Left lung (tissue), 4 donors: ENCODE measurements at regions not wholly inside any gene's neighbourhood (a gene's known extent, or its start where the extent isn't known, plus 50 kb on each side); places are given as distances from the start of the nearest gene placed in this dataset.

ENCODE experiments used
- ATAC-seq: fragments of 200-7000 bp; cut with Tn5 transposase; one replicate; pipeline ENCODE4 v1.9.1; 2020; ENCODE audit warnings: moderate library complexity
- DNase-seq, 4 donors: peaks; one replicate each; pipeline ENCODE4 v3.0.0-alpha.2; 2013 to 2020
- H3K27ac ChIP-seq, 2 donors: fragments of 200-600 bp; sonication (generic) in 1 of 2; one replicate each; pipeline versions ENCODE4 v1.5.0 to v1.8.0; 2020 to 2021
- H3K27me3 ChIP-seq, 2 donors: fragments of 200-600 bp; sonication (generic) in 1 of 2; one replicate each; pipeline versions ENCODE4 v1.5.0 to v1.8.0; 2020 to 2021
- H3K36me3 ChIP-seq, 2 donors: fragments of 200-600 bp; sonication (generic) in 1 of 2; one replicate each; pipeline versions ENCODE4 v1.5.0 to v1.8.0; 2020 to 2021
- H3K4me1 ChIP-seq, 2 donors: fragments of 200-600 bp; one replicate each; pipeline ENCODE4 v1.8.0; 2021
- H3K4me3 ChIP-seq, 2 donors: fragments of 200-600 bp; sonication (generic) in 1 of 2; one replicate each; pipeline versions ENCODE4 v1.5.0 to v1.8.0; 2020 to 2021; ENCODE audit warnings: mild to moderate bottlenecking in 1 of 2
- H3K9me3 ChIP-seq, 2 donors: fragments of 200-600 bp; sonication (generic) in 1 of 2; one replicate each; pipeline versions ENCODE4 v1.5.0 to v1.8.0; 2020 to 2021
- CTCF ChIP-seq, 2 donors: fragments of 200-600 bp; sonication (generic) in 1 of 2; IDR thresholded peaks; one replicate each; pipeline versions ENCODE4 v1.5.0 to v1.8.0; 2021; ENCODE audit warnings: antibody characterized with exemption in 2 of 2
- intact Hi-C, 2 donors: fragments of 100-400 bp; cut with DNase I; formaldehyde crosslinking; loops; one replicate each; pipeline versions ENCODE4 v1.11.2 to v1.14.2; 2022
- donor health status: DM: no; HTN: yes; CAD: no.
- donor health status: DM: no; HTN: no; CAD: no.

DNA sequence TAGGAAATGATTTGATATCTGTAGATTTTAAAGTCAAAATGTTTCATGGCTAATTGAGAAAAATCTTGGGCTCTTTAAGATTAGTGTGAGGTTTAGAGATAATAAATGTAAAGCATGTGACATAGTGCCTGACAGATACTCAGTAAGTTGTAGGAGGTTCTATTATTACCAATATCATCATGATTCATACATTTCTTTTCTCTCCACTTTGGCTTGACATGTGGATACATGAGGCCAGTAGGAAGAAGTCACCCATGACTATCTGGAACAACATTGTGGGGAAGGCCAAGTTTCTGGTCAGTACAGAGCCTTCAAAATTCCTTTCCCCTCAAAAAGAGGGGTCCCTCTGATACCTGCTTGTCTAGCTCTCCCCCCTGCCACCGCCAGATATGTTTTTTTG, 91.2 kb upstream of the SORBS2 start:
- intact Hi-C loops, result no loop called here
- H3K36me3 ChIP-seq, result no peaks in the 10 kb centered on the region
- H3K4me1 ChIP-seq, result no peaks in the 10 kb centered on the region
- H3K27ac ChIP-seq, result no peak overlapping the region
- no peak for TF ChIP-seq CTCF (IDR thresholded peaks at IDR 0.05)
- no peak overlapping the region for H3K4me3 ChIP-seq
- H3K9me3 ChIP-seq, result no peaks in the 10 kb centered on the region
- no peak for ATAC-seq
- no peak for DNase-seq
- H3K27me3 ChIP-seq, result no peaks in the 10 kb centered on the region

- intact Hi-C loops, result no loop called here
- ATAC-seq, result no peak
- no peak for TF ChIP-seq CTCF (IDR thresholded peaks at IDR 0.05)
These were observed 92.4 kb upstream of the SORBS2 start for GRCh38 chr4:185904381-185904780.

GRCh38 chr4:185909972-185910371, 98.0 kb upstream of the SORBS2 start:
- H3K4me1 ChIP-seq, result no peaks in the 10 kb centered on the region
- ATAC-seq, result no peak
- intact Hi-C loops, result no loop called here

More at GRCh38 chr4:185904381-185904780, 92.4 kb upstream of the SORBS2 start:
- Histone ChIP-seq H3K36me3 (no peaks in the 10 kb centered on the region), H3K27me3 (no peaks in the 10 kb centered on the region), H3K27ac (no peak overlapping the region), H3K9me3 (no peaks in the 10 kb centered on the region), H3K4me1 (no peaks in the 10 kb centered on the region), H3K4me3 (no peak overlapping the region)
- no peak for DNase-seq

DNA sequence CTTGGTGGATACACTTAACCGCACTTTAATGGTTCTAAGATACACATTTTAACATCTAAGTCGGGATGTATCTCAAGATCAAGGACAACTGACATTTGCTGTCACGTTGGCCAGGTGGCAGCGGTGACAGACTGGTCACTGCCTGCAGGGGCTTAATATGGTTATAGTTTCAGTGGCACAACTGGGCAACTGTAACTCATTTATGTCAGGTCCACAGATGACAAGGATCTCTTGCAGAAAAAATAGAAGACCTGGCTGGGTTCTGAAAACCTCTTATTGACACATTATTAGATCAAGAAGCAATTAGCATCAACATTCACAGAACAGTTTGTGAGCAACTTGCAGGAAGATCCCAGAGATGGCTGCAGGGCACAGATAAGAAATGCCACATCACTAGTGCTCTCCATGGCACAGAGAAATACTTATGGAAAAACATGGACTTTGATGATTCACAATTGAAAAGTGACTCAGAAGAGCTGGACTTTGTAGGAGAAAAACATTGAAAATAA, 99.6 kb upstream of the SORBS2 start:
- no peaks in the 10 kb centered on the region for H3K9me3 ChIP-seq
- no peak overlapping the region for H3K4me3 ChIP-seq
- H3K36me3 ChIP-seq, result no peaks in the 10 kb centered on the region
- no peak overlapping the region for H3K27ac ChIP-seq
- ATAC-seq (no peak), DNase-seq (no peak)
- H3K27me3 ChIP-seq, result no peaks in the 10 kb centered on the region
- H3K4me1 ChIP-seq, result no peaks in the 10 kb centered on the region
- no peak for TF ChIP-seq CTCF (IDR thresholded peaks at IDR 0.05)
- intact Hi-C loops, result no loop called here

More at GRCh38 chr4:185909972-185910371, 98.0 kb upstream of the SORBS2 start:
- Histone ChIP-seq H3K36me3 (no peaks in the 10 kb centered on the region), H3K4me3 (no peak overlapping the region), H3K27me3 (no peaks in the 10 kb centered on the region), H3K9me3 (no peaks in the 10 kb centered on the region), H3K27ac (no peak overlapping the region)
- no peak for TF ChIP-seq CTCF (IDR thresholded peaks at IDR 0.05)
- no peak for DNase-seq

- H3K4me3 ChIP-seq, result no peak overlapping the region
- ATAC-seq, result no peak
- intact Hi-C loops, result no loop called here
- TF ChIP-seq CTCF (IDR thresholded peaks at IDR 0.05), result no peak
- H3K27ac ChIP-seq, result no peak overlapping the region
- no peaks in the 10 kb centered on the region for H3K4me1 ChIP-seq
- no peaks in the 10 kb centered on the region for H3K9me3 ChIP-seq
- no peaks in the 10 kb centered on the region for H3K36me3 ChIP-seq
- no peak for DNase-seq
- no peaks in the 10 kb centered on the region for H3K27me3 ChIP-seq
These were observed 100.8 kb upstream of the SORBS2 start for GRCh38 chr4:185912779-185913178.
